ENCODE measurements at regions not wholly inside any gene's neighbourhood (a gene's known extent, or its start where the extent isn't known, plus 50 kb on each side); places are given as distances from the start of the nearest gene placed in this dataset.

DNA sequence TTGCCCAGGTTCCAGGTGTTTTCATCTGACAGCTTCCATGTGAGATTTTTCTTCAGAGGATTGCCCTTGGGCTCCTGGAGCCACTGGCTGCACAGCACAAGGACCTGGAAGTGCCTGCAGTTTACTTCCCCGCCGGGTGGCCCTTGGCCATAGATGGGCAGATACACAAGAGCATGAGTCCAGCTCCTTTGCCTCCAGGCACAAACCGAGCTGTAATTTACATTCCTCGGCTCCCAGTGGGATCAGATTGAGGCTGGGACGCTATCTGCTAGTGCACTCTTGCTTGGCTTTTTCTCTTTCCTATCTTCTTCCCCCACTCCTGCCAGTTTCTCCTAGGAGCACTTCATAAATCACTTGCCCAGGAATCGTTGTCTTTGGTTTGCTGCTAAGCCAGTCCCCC, 85.4 kb upstream of the RALY start:
- Histone ChIP-seq H3K27ac (no peak overlapping the region), H3K27me3 (no peaks in the 10 kb centered on the region), H3K4me3 (no peak overlapping the region), H3K9me3 (no peaks in the 10 kb centered on the region), H3K36me3 (no peaks in the 10 kb centered on the region), H3K4me1 (peaks cover 0 to 27% (median 6%) of the 10 kb centered on the region in 3 donors)
- TF ChIP-seq, protein P1, sequence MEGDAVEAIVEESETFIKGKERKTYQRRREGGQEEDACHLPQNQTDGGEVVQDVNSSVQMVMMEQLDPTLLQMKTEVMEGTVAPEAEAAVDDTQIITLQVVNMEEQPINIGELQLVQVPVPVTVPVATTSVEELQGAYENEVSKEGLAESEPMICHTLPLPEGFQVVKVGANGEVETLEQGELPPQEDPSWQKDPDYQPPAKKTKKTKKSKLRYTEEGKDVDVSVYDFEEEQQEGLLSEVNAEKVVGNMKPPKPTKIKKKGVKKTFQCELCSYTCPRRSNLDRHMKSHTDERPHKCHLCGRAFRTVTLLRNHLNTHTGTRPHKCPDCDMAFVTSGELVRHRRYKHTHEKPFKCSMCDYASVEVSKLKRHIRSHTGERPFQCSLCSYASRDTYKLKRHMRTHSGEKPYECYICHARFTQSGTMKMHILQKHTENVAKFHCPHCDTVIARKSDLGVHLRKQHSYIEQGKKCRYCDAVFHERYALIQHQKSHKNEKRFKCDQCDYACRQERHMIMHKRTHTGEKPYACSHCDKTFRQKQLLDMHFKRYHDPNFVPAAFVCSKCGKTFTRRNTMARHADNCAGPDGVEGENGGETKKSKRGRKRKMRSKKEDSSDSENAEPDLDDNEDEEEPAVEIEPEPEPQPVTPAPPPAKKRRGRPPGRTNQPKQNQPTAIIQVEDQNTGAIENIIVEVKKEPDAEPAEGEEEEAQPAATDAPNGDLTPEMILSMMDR (IDR thresholded peaks at IDR 0.05): no peak
- no peak for TF ChIP-seq POLR2A (IDR thresholded peaks at IDR 0.05)
- intact Hi-C loops (cut with DNase I): no loop called here
- DNase-seq: no peak
- 43 to 51% methylated on average over 2 to 6 of the region's 6 CpGs for WGBS, 2 donors

GRCh38 chr20:33908868-33909267, 84.8 kb upstream of the RALY start:
- H3K4me1 ChIP-seq: peaks cover 0 to 27% (median 6%) of the 10 kb centered on the region in 3 donors
- no peaks in the 10 kb centered on the region for H3K27me3 ChIP-seq
- no peak overlapping the region for H3K4me3 ChIP-seq
- no peak for DNase-seq
- intact Hi-C loops (cut with DNase I): no loop called here
- no peak for TF ChIP-seq POLR2A (IDR thresholded peaks at IDR 0.05)
- TF ChIP-seq, protein P1 (IDR thresholded peaks at IDR 0.05): no peak
- 81 to 89% methylated on average over 5 to 6 of the region's 6 CpGs for WGBS, 2 donors
- H3K36me3 ChIP-seq: no peaks in the 10 kb centered on the region
- no peaks in the 10 kb centered on the region for H3K9me3 ChIP-seq
- H3K27ac ChIP-seq: no peak overlapping the region

DNA sequence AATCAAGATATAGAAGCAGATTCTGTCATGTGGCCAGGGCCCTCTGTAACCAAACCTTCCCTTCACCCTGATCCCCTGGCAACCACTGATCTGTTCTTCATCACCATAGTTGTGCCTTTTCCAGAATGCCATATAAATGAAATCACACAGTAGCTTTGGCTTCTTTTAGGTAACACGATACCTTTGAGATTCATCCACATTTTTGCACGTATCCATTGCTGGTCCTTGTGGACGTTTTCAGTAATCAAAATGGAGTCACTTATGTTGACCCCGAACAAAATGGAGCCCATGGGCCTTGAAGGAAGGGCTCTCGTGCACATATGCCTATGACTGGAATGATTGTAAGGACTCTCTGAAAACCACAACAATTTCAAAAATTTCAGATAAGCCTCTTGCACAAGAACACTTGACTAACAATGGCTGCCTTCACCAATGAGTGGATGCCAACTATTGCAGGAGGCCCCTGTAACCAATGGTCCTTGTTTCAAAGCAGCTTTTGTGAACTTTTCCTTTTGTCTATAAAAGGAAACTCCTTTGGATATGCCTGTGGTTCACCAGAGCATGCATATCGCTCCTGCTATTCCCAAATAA, 84.3 kb upstream of the RALY start:
- H3K27ac ChIP-seq: no peak overlapping the region
- no peaks in the 10 kb centered on the region for H3K9me3 ChIP-seq
- intact Hi-C loops (cut with DNase I): no loop called here
- DNase-seq: no peak
- H3K27me3 ChIP-seq: no peaks in the 10 kb centered on the region
- H3K4me3 ChIP-seq: no peak overlapping the region
- peaks cover 0 to 27% (median 6%) of the 10 kb centered on the region in 3 donors for H3K4me1 ChIP-seq
- TF ChIP-seq, protein P1 (IDR thresholded peaks at IDR 0.05): no peak
- TF ChIP-seq POLR2A (IDR thresholded peaks at IDR 0.05): no peak
- 54 to 74% methylated on average over 6 of the region's 6 CpGs for WGBS, 2 donors
- no peaks in the 10 kb centered on the region for H3K36me3 ChIP-seq

DNA sequence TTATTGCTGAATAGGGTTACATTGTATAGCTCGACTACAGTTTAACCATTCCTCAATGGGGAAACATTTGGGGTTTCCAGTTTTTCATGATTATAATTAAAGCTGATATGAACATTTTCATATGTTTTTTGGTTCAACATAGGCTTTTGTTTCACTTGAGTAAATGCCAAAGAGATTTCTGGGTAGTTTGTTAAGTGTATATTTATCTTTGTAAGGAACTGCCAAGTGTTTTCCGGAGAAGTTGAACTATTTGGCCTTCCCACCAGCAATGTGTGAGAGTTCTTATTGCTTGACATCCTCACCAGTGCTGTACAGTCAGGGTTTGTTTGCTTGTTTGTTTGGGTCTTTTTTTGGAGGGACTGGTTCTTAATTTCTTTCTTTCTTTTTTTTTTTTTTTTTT, 83.7 kb upstream of the RALY start:
- no peak overlapping the region for H3K27ac ChIP-seq
- no peak overlapping the region for H3K4me3 ChIP-seq
- H3K9me3 ChIP-seq: no peaks in the 10 kb centered on the region
- intact Hi-C loops (cut with DNase I): no loop called here
- DNase-seq: no peak
- no peak for TF ChIP-seq POLR2A (IDR thresholded peaks at IDR 0.05)
- TF ChIP-seq, protein P1 (IDR thresholded peaks at IDR 0.05): no peak
- no peaks in the 10 kb centered on the region for H3K27me3 ChIP-seq
- peaks cover 0 to 27% (median 6%) of the 10 kb centered on the region in 3 donors for H3K4me1 ChIP-seq
- WGBS, 2 donors: 40 to 46% methylated on average over 2 of the region's 2 CpGs
- no peaks in the 10 kb centered on the region for H3K36me3 ChIP-seq

GRCh38 chr20:33910529-33911327, 83.0 kb upstream of the RALY start:
- H3K4me3 ChIP-seq: no peak overlapping the region
- H3K9me3 ChIP-seq: no peaks in the 10 kb centered on the region
- WGBS, 2 donors: 73 to 88% methylated on average over 6 of the region's 6 CpGs
- H3K4me1 ChIP-seq: peaks cover 0 to 27% (median 6%) of the 10 kb centered on the region in 3 donors
- H3K27ac ChIP-seq: no peak overlapping the region
- TF ChIP-seq POLR2A (IDR thresholded peaks at IDR 0.05): no peak
- intact Hi-C loops (cut with DNase I): no loop called here
- no peaks in the 10 kb centered on the region for H3K27me3 ChIP-seq
- DNase-seq: no peak
- H3K36me3 ChIP-seq: no peaks in the 10 kb centered on the region
